Gastroesophageal sphincter (tissue), 4 donors: ENCODE measurements at regions not wholly inside any gene's neighbourhood (a gene's known extent, or its start where the extent isn't known, plus 50 kb on each side); places are given as distances from the start of the nearest gene placed in this dataset.

Source experiments
- ATAC-seq: fragments of 150-250 bp; one replicate; pipeline ENCODE4 v1.9.1; 2016; ENCODE audit warnings: mild to moderate bottlenecking, moderate library complexity
- H3K27ac ChIP-seq, 4 donors: fragments of 200-600 bp; sonication (generic) in 3 of 4; 1 replicate in 3 of 4; 2 replicates in 1 of 4; pipeline ENCODE4 v1.5.1; 2016 to 2019
- H3K27me3 ChIP-seq: fragments of 200-600 bp; sonication (generic); one replicate; pipeline ENCODE4 v1.5.1; 2019
- H3K36me3 ChIP-seq, 2 donors: fragments of 200-600 bp; sonication (generic); one replicate each; pipeline ENCODE4 v1.5.1; 2019; ENCODE audit warnings: control low read depth in 1 of 2
- H3K4me1 ChIP-seq, 3 donors: fragments of 200-600 bp; sonication (generic); 1 replicate in 2 of 3; 2 replicates in 1 of 3; pipeline ENCODE4 v1.5.1; 2016 to 2019; ENCODE audit warnings: control low read depth in 2 of 3
- H3K4me3 ChIP-seq, 2 donors: fragments of 200-600 bp; sonication (generic); one replicate each; pipeline ENCODE4 v1.5.1; 2019; ENCODE audit warnings: mild to moderate bottlenecking in 1 of 2, moderate library complexity in 1 of 2
- H3K9me3 ChIP-seq, 3 donors: fragments of 200-600 bp; sonication (generic); one replicate each; pipeline ENCODE4 v1.5.1; 2017 to 2019; ENCODE audit warnings: control low read depth in 2 of 3
- CTCF ChIP-seq, 4 experiments: fragments of 200-600 bp in 2 of 4; fragments of 450-650 bp in 2 of 4; sonication (generic) in 1 of 4; IDR thresholded peaks; one replicate each; pipeline ENCODE4 v1.5.1; 2017 to 2019; ENCODE audit warnings: antibody characterized with exemption in 4 of 4, mild to moderate bottlenecking in 2 of 4, moderate library complexity in 2 of 4
- EP300 ChIP-seq: sonication (generic); formaldehyde crosslinking; IDR thresholded peaks from one replicate; pipeline ENCODE4 v1.6.1; 2017; ENCODE audit warnings: antibody characterized with exemption, mild to moderate bottlenecking
- POLR2A ChIP-seq, 2 donors: fragments of 450-650 bp; IDR thresholded peaks; one replicate each; pipeline ENCODE4 v1.6.1; 2017; ENCODE audit warnings: antibody characterized with exemption in 2 of 2, mild to moderate bottlenecking in 2 of 2, moderate library complexity in 1 of 2
- POLR2AphosphoS5 ChIP-seq: sonication (generic); formaldehyde crosslinking; IDR thresholded peaks from one replicate; pipeline ENCODE4 v1.6.1; 2017; ENCODE audit warnings: antibody characterized with exemption
- WGBS, 2 donors: methylation state at CpG; one replicate each; pipeline ENCODE4 v1.1.5; 2018; ENCODE audit warnings: low coverage in 1 of 2; 5-methylcytosine and 5-hydroxymethylcytosine counted together

GRCh38 chr7:15780271-15780670 lies 93.8 kb upstream of the MEOX2 start:
- H3K36me3 ChIP-seq, result no peaks in the 10 kb centered on the region
- no peak overlapping the region for H3K27ac ChIP-seq
- no peaks in the 10 kb centered on the region for H3K27me3 ChIP-seq
- H3K4me1 ChIP-seq, result peaks cover 0 to 15% (median 5%) of the 10 kb centered on the region in 3 donors
- ATAC-seq, result no peak
- H3K4me3 ChIP-seq, result no peak overlapping the region
- TF ChIP-seq POLR2A (IDR thresholded peaks at IDR 0.05), result no peak
- no peak for TF ChIP-seq EP300
- no peaks in the 10 kb centered on the region for H3K9me3 ChIP-seq
- 37% methylated on average over 2 of the region's 2 CpGs; no CpG with 5 or more reads in 1 of the 2 donors for whole genome bisulfite sequencing, 2 donors

GRCh38 chr7:15778191-15778590 lies 91.7 kb upstream of the MEOX2 start:
- Histone ChIP-seq H3K36me3 (no peaks in the 10 kb centered on the region), H3K27ac (no peak overlapping the region), H3K9me3 (no peaks in the 10 kb centered on the region), H3K4me1 (peaks cover 0 to 7% (median 0%) of the 10 kb centered on the region in 3 donors), H3K27me3 (no peaks in the 10 kb centered on the region), H3K4me3 (no peak overlapping the region)
- TF ChIP-seq POLR2AphosphoS5 (no peak), EP300 (no peak), CTCF (IDR thresholded peaks at IDR 0.05) (no peak), POLR2A (IDR thresholded peaks at IDR 0.05) (no peak)
- ATAC-seq, result no peak
- 48 to 53% methylated on average over 2 of the region's 2 CpGs for WGBS, 2 donors

GRCh38 chr7:15765753-15766152 lies 79.3 kb upstream of the MEOX2 start:
- no peak overlapping the region for H3K4me3 ChIP-seq
- H3K9me3 ChIP-seq, result no peaks in the 10 kb centered on the region
- no peaks in the 10 kb centered on the region for H3K36me3 ChIP-seq
- H3K27ac ChIP-seq, result peak overlapping the region in 2 of 4 donors; percentile 17 to 23
- H3K27me3 ChIP-seq, result no peaks in the 10 kb centered on the region
- TF ChIP-seq CTCF (IDR thresholded peaks at IDR 0.05) (no peak), EP300 (no peak), POLR2A (IDR thresholded peaks at IDR 0.05) (no peak), POLR2AphosphoS5 (no peak)
- WGBS, 2 donors, result 66 to 72% methylated on average over 2 to 5 of the region's 5 CpGs
- ATAC-seq, result peak; percentile 44
- H3K4me1 ChIP-seq, result peaks cover 0 to 9% (median 2%) of the 10 kb centered on the region in 3 donors

GRCh38 chr7:15764851-15765382 lies 78.4 kb upstream of the MEOX2 start:
- Histone ChIP-seq H3K9me3 (no peaks in the 10 kb centered on the region), H3K27me3 (no peaks in the 10 kb centered on the region), H3K27ac (peak overlapping the region in 3 of 4 donors; percentile 16 to 41 (median 23)), H3K4me1 (peaks cover 0 to 9% (median 2%) of the 10 kb centered on the region in 3 donors), H3K36me3 (no peaks in the 10 kb centered on the region), H3K4me3 (no peak overlapping the region)
- TF ChIP-seq POLR2A (IDR thresholded peaks at IDR 0.05) (no peak), CTCF (IDR thresholded peaks at IDR 0.05) (no peak), POLR2AphosphoS5 (no peak), EP300 (no peak)
- 35 to 39% methylated on average over 3 of the region's 3 CpGs for WGBS, 2 donors
- peak; percentile 56 for ATAC-seq

- Histone ChIP-seq H3K4me3 (no peak overlapping the region), H3K9me3 (no peaks in the 10 kb centered on the region), H3K27ac (peak overlapping the region in 3 of 4 donors; percentile 16 to 41 (median 17)), H3K27me3 (no peaks in the 10 kb centered on the region), H3K4me1 (peaks cover 0 to 9% (median 2%) of the 10 kb centered on the region in 3 donors), H3K36me3 (no peaks in the 10 kb centered on the region)
- ATAC-seq, result peak; percentile 37
- WGBS, 2 donors, result 51 to 60% methylated on average over 2 to 3 of the region's 3 CpGs
- TF ChIP-seq CTCF (IDR thresholded peaks at IDR 0.05) (no peak), POLR2A (IDR thresholded peaks at IDR 0.05) (no peak), POLR2AphosphoS5 (no peak), EP300 (no peak)
Observed at GRCh38 chr7:15764010-15764409, 77.5 kb upstream of the MEOX2 start.
